ENCODE measurements at regions not wholly inside any gene's neighbourhood (a gene's known extent, or its start where the extent isn't known, plus 50 kb on each side); places are given as distances from the start of the nearest gene placed in this dataset.
"Not testable (repeated sequence)": the region's sequence is repeated elsewhere in the genome, so short reads cannot be mapped to it uniquely, and the experiment has no call there.

DNA sequence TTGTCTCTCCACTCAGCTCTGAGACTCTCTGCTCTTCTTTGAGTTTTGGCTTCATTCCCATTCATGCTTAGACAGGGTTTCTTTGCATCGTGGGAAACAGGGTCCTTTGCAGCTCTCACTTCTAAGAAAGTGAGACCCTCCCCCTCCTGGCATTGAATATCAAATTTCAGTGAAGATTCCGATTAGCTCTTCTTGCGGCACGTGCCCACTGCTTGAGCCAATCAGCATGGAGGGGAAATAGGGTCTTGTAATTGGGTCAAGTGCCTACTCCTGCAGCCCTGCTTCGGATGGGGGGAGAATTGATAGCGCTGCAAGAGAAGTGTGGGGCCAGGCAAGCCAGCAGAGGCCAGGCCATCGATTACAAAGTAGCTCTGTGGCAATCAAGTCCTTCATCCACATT lies 69.6 kb downstream of the TFAP2C start:
- DNase-seq: no peak
- WGBS (ENCODE audit: insufficient coverage): 77% methylated on average over 5 of the region's 7 CpGs
- POLR2A ChIA-PET: interaction anchor here (0.6 kb wide), 1 partner anchor 144 kb away, joined by 3 read pairs; no protein-coding TSS in a partner anchor

GRCh38 chr20:56702931-56703840 lies 74.1 kb downstream of the TFAP2C start:
- H3K27me3 ChIP-seq (replicated peaks in 2 of 5; ENCODE audit: control insufficient read depth in 4 of 5, insufficient read depth in 5 of 5, low read length in 4 of 5): peaks cover 0 to 2% (median 0%) of the 10 kb centered on the region in 5 experiments
- WGBS (ENCODE audit: insufficient coverage): 80% methylated on average over 19 of the region's 21 CpGs
- CTCF ChIA-PET: interaction anchor here (1.1 kb wide), 1 partner anchor 51 kb away, joined by 3 read pairs; no protein-coding TSS in a partner anchor

More for the DNA sequence above, 69.6 kb downstream of the TFAP2C start:
- CTCF ChIA-PET: no interaction called here
- Histone ChIP-seq H3K9me3 (ENCODE audit: control extremely low read depth in 1 of 5, control insufficient read depth in 4 of 5, insufficient read depth in 2 of 5, low read depth in 1 of 5, low read length in 4 of 5) (no peaks in the 10 kb centered on the region), H3K4me3 (ENCODE audit: control insufficient read depth in 1 of 7, extremely low read depth in 1 of 7, insufficient read depth in 4 of 7, low read depth in 2 of 7, low read length in 6 of 7) (no peak overlapping the region), H3K27me3 (replicated peaks in 2 of 5; ENCODE audit: control insufficient read depth in 4 of 5, insufficient read depth in 5 of 5, low read length in 4 of 5) (peaks cover 0 to 2% (median 2%) of the 10 kb centered on the region in 5 experiments), H3K27ac (ENCODE audit: insufficient read depth in 1 of 2, low read depth in 1 of 2, low read length in 2 of 2, poor library complexity in 1 of 2, severe bottlenecking in 2 of 2) (no peak overlapping the region), H3K36me3 (ENCODE audit: control insufficient read depth in 4 of 4, insufficient read depth in 4 of 4, low read length in 3 of 4) (no peaks in the 10 kb centered on the region), H3K4me1 (ENCODE audit: control extremely low read depth in 1 of 4, control insufficient read depth in 4 of 4, insufficient read depth in 4 of 4, low read length in 3 of 4) (no peaks in the 10 kb centered on the region)

GRCh38 chr20:56706867-56707360 lies 77.8 kb downstream of the TFAP2C start:
- DNase-seq: no peak
- H3K27ac ChIP-seq (ENCODE audit: insufficient read depth in 1 of 2, low read depth in 1 of 2, low read length in 2 of 2, poor library complexity in 1 of 2, severe bottlenecking in 2 of 2): no peak overlapping the region
- no peaks in the 10 kb centered on the region for H3K36me3 ChIP-seq (ENCODE audit: control insufficient read depth in 4 of 4, insufficient read depth in 4 of 4, low read length in 3 of 4)
- no peaks in the 10 kb centered on the region for H3K4me1 ChIP-seq (ENCODE audit: control extremely low read depth in 1 of 4, control insufficient read depth in 4 of 4, insufficient read depth in 4 of 4, low read length in 3 of 4)
- no peak overlapping the region for H3K4me3 ChIP-seq (ENCODE audit: control insufficient read depth in 1 of 7, extremely low read depth in 1 of 7, insufficient read depth in 4 of 7, low read depth in 2 of 7, low read length in 6 of 7)
- CTCF ChIA-PET: no interaction called here
- 86% methylated on average over 4 of the region's 6 CpGs for WGBS (ENCODE audit: insufficient coverage)
- POLR2A ChIA-PET: no interaction called here
- no peaks in the 10 kb centered on the region for H3K9me3 ChIP-seq (ENCODE audit: control extremely low read depth in 1 of 5, control insufficient read depth in 4 of 5, insufficient read depth in 2 of 5, low read depth in 1 of 5, low read length in 4 of 5)
- peaks cover 0 to 5% (median 2%) of the 10 kb centered on the region in 5 experiments for H3K27me3 ChIP-seq (replicated peaks in 2 of 5; ENCODE audit: control insufficient read depth in 4 of 5, insufficient read depth in 5 of 5, low read length in 4 of 5)

More at GRCh38 chr20:56702931-56703840, 74.1 kb downstream of the TFAP2C start:
- Histone ChIP-seq H3K36me3 (ENCODE audit: control insufficient read depth in 4 of 4, insufficient read depth in 4 of 4, low read length in 3 of 4) (no peaks in the 10 kb centered on the region), H3K9me3 (ENCODE audit: control extremely low read depth in 1 of 5, control insufficient read depth in 4 of 5, insufficient read depth in 2 of 5, low read depth in 1 of 5, low read length in 4 of 5) (no peaks in the 10 kb centered on the region), H3K4me1 (ENCODE audit: control extremely low read depth in 1 of 4, control insufficient read depth in 4 of 4, insufficient read depth in 4 of 4, low read length in 3 of 4) (no peaks in the 10 kb centered on the region), H3K4me3 (ENCODE audit: control insufficient read depth in 1 of 7, extremely low read depth in 1 of 7, insufficient read depth in 4 of 7, low read depth in 2 of 7, low read length in 6 of 7) (no peak overlapping the region), H3K27ac (ENCODE audit: insufficient read depth in 1 of 2, low read depth in 1 of 2, low read length in 2 of 2, poor library complexity in 1 of 2, severe bottlenecking in 2 of 2) (no peak overlapping the region)
- DNase-seq: no peak
- POLR2A ChIA-PET: no interaction called here

DNA sequence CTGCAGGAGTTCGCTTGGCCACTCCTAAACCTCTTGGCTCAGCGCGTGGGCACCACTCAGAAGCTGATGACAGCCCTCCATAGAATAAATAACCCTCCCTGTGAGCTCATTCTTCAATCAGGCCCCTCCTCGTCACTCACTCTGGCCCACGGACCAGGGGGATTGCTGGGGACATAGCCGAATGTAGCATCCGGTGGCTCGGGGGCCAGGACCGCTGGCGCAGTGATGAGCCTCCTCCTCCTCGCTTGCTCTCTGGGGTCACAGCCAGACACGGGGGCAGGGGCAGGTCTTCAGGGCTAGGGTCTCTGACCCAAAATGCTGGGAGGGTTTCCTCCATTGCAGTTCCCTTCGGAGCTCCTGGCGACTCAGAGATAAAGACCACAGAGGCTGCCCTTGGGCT lies 79.9 kb downstream of the TFAP2C start:
- Histone ChIP-seq H3K27ac (ENCODE audit: insufficient read depth in 1 of 2, low read depth in 1 of 2, low read length in 2 of 2, poor library complexity in 1 of 2, severe bottlenecking in 2 of 2) (no peak overlapping the region), H3K4me3 (ENCODE audit: control insufficient read depth in 1 of 7, extremely low read depth in 1 of 7, insufficient read depth in 4 of 7, low read depth in 2 of 7, low read length in 6 of 7) (no peak overlapping the region), H3K27me3 (replicated peaks in 2 of 5; ENCODE audit: control insufficient read depth in 4 of 5, insufficient read depth in 5 of 5, low read length in 4 of 5) (peaks cover 0 to 6% (median 2%) of the 10 kb centered on the region in 5 experiments), H3K4me1 (ENCODE audit: control extremely low read depth in 1 of 4, control insufficient read depth in 4 of 4, insufficient read depth in 4 of 4, low read length in 3 of 4) (no peaks in the 10 kb centered on the region), H3K36me3 (ENCODE audit: control insufficient read depth in 4 of 4, insufficient read depth in 4 of 4, low read length in 3 of 4) (no peaks in the 10 kb centered on the region), H3K9me3 (ENCODE audit: control extremely low read depth in 1 of 5, control insufficient read depth in 4 of 5, insufficient read depth in 2 of 5, low read depth in 1 of 5, low read length in 4 of 5) (no peaks in the 10 kb centered on the region)
- ChIA-PET POLR2A (no interaction called here), CTCF (no interaction called here)
- WGBS (ENCODE audit: insufficient coverage): 94% methylated on average over 13 of the region's 14 CpGs
- DNase-seq: no peak

- H3K27ac ChIP-seq (ENCODE audit: insufficient read depth in 1 of 2, low read depth in 1 of 2, low read length in 2 of 2, poor library complexity in 1 of 2, severe bottlenecking in 2 of 2): no peak overlapping the region
- ChIA-PET CTCF (no interaction called here), POLR2A (no interaction called here)
- H3K4me3 ChIP-seq (ENCODE audit: control insufficient read depth in 1 of 7, extremely low read depth in 1 of 7, insufficient read depth in 4 of 7, low read depth in 2 of 7, low read length in 6 of 7): no peak overlapping the region
- H3K36me3 ChIP-seq (ENCODE audit: control insufficient read depth in 4 of 4, insufficient read depth in 4 of 4, low read length in 3 of 4): no peaks in the 10 kb centered on the region
- DNase-seq: peak in 1 of 3 donors; percentile 1
- H3K9me3 ChIP-seq (ENCODE audit: control extremely low read depth in 1 of 5, control insufficient read depth in 4 of 5, insufficient read depth in 2 of 5, low read depth in 1 of 5, low read length in 4 of 5): no peaks in the 10 kb centered on the region
- no peaks in the 10 kb centered on the region for H3K4me1 ChIP-seq (ENCODE audit: control extremely low read depth in 1 of 4, control insufficient read depth in 4 of 4, insufficient read depth in 4 of 4, low read length in 3 of 4)
- H3K27me3 ChIP-seq (replicated peaks in 2 of 5; ENCODE audit: control insufficient read depth in 4 of 5, insufficient read depth in 5 of 5, low read length in 4 of 5): peaks cover 0 to 7% (median 2%) of the 10 kb centered on the region in 5 experiments
- 94% methylated on average over 8 of the region's 11 CpGs for WGBS (ENCODE audit: insufficient coverage)
Measured at GRCh38 chr20:56710125-56710524, 81.0 kb downstream of the TFAP2C start.

DNA sequence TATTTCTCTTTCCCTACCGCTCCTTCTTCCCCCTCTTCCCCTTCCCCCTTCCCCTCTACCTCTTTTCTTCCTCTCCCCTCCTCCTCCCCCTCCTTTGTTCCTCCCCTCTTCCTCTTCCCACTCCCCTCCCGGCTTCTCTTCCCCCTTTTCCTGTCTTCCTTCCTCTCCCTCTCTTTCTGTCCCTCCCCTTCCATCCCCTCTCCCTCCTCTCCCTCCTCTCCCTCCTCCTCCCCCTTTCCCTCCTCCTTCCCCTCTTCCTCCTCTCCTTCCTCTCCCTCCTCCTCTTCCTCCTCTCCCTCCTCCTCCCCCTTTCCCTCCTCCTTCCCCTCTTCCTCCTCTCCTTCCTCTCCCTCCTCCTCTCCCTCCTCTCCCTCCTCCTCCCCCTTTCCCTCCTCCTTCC lies 81.5 kb downstream of the TFAP2C start:
- DNase-seq; H3K4me1 ChIP-seq (ENCODE audit: control extremely low read depth in 1 of 4, control insufficient read depth in 4 of 4, insufficient read depth in 4 of 4, low read length in 3 of 4); H3K9me3 ChIP-seq (ENCODE audit: control extremely low read depth in 1 of 5, control insufficient read depth in 4 of 5, insufficient read depth in 2 of 5, low read depth in 1 of 5, low read length in 4 of 5); H3K4me3 ChIP-seq (ENCODE audit: control insufficient read depth in 1 of 7, extremely low read depth in 1 of 7, insufficient read depth in 4 of 7, low read depth in 2 of 7, low read length in 6 of 7); POLR2A ChIA-PET; H3K27me3 ChIP-seq (replicated peaks in 2 of 5; ENCODE audit: control insufficient read depth in 4 of 5, insufficient read depth in 5 of 5, low read length in 4 of 5); H3K27ac ChIP-seq (ENCODE audit: insufficient read depth in 1 of 2, low read depth in 1 of 2, low read length in 2 of 2, poor library complexity in 1 of 2, severe bottlenecking in 2 of 2); H3K36me3 ChIP-seq (ENCODE audit: control insufficient read depth in 4 of 4, insufficient read depth in 4 of 4, low read length in 3 of 4); CTCF ChIA-PET: not testable (repeated sequence)
- WGBS (ENCODE audit: insufficient coverage): 78% methylated on average over 2 of the region's 2 CpGs

DNA sequence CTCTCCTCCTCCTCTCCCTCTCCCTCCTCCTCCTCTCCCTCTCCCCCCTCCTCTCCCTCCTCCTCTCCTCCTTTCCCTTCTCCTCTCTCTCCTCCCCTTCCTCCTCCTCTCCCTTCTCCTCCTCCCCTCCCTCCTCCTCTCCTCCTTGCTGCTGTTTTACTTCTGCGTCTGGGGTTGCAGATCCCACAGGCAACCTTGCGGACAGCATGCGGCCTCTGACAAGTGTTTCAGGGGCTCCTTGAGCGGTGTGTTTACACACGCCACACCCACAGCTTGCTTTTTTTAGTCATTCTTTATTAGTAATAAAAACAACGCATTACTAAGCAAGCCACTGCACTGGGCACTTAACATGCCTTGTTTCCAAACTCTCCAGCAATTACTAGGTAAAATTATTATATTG lies 81.9 kb downstream of the TFAP2C start:
- peaks cover 0 to 9% (median 2%) of the 10 kb centered on the region in 5 experiments for H3K27me3 ChIP-seq (replicated peaks in 2 of 5; ENCODE audit: control insufficient read depth in 4 of 5, insufficient read depth in 5 of 5, low read length in 4 of 5)
- DNase-seq: no peak
- no peak overlapping the region for H3K4me3 ChIP-seq (ENCODE audit: control insufficient read depth in 1 of 7, extremely low read depth in 1 of 7, insufficient read depth in 4 of 7, low read depth in 2 of 7, low read length in 6 of 7)
- no peaks in the 10 kb centered on the region for H3K4me1 ChIP-seq (ENCODE audit: control extremely low read depth in 1 of 4, control insufficient read depth in 4 of 4, insufficient read depth in 4 of 4, low read length in 3 of 4)
- no peaks in the 10 kb centered on the region for H3K9me3 ChIP-seq (ENCODE audit: control extremely low read depth in 1 of 5, control insufficient read depth in 4 of 5, insufficient read depth in 2 of 5, low read depth in 1 of 5, low read length in 4 of 5)
- 68% methylated on average over 4 of the region's 6 CpGs for WGBS (ENCODE audit: insufficient coverage)
- POLR2A ChIA-PET: no interaction called here
- CTCF ChIA-PET: no interaction called here
- H3K36me3 ChIP-seq (ENCODE audit: control insufficient read depth in 4 of 4, insufficient read depth in 4 of 4, low read length in 3 of 4): no peaks in the 10 kb centered on the region
- H3K27ac ChIP-seq (ENCODE audit: insufficient read depth in 1 of 2, low read depth in 1 of 2, low read length in 2 of 2, poor library complexity in 1 of 2, severe bottlenecking in 2 of 2): no peak overlapping the region

Measured in common myeloid progenitor, CD34-positive (primary cell).